ENCODE measurements at regions not wholly inside any gene's neighbourhood (a gene's known extent, or its start where the extent isn't known, plus 50 kb on each side); places are given as distances from the start of the nearest gene placed in this dataset.

DNA sequence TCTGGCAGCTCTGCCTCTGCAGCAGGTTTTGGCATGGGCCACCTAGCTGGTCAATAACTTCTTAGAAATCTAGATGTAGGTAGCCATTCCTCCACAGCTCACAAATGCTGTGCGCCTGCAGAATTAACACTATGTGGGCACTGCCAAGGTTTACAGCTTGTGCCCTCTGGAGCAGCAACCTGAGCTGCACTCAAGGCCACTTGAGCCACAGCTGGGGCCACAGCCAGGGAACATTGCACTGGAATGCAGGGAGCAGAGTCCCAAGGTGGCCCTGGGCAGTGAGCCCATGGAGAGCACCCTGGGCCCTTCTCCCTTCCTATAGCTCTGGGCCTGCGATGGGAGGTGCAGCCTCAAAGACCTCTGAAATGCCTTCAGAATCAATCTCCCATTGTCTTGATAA, 365.3 kb downstream of the SATB2 start:
- TF ChIP-seq, protein P1, sequence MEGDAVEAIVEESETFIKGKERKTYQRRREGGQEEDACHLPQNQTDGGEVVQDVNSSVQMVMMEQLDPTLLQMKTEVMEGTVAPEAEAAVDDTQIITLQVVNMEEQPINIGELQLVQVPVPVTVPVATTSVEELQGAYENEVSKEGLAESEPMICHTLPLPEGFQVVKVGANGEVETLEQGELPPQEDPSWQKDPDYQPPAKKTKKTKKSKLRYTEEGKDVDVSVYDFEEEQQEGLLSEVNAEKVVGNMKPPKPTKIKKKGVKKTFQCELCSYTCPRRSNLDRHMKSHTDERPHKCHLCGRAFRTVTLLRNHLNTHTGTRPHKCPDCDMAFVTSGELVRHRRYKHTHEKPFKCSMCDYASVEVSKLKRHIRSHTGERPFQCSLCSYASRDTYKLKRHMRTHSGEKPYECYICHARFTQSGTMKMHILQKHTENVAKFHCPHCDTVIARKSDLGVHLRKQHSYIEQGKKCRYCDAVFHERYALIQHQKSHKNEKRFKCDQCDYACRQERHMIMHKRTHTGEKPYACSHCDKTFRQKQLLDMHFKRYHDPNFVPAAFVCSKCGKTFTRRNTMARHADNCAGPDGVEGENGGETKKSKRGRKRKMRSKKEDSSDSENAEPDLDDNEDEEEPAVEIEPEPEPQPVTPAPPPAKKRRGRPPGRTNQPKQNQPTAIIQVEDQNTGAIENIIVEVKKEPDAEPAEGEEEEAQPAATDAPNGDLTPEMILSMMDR (IDR thresholded peaks at IDR 0.05; ENCODE audit: low read depth, low read length, missing input control), result no peak
- no peak for TF ChIP-seq YY1 (IDR thresholded peaks at IDR 0.05)
- no peak for TF ChIP-seq JUND (IDR thresholded peaks at IDR 0.05)
- TF ChIP-seq RAD21 (IDR thresholded peaks at IDR 0.05), result no peak
- no peak for TF ChIP-seq HNF4G (IDR thresholded peaks at IDR 0.05)
- TF ChIP-seq SP1 (IDR thresholded peaks at IDR 0.05), result no peak
- TF ChIP-seq NR2F2 (IDR thresholded peaks at IDR 0.05), result no peak
- TF ChIP-seq TAF1 (conservative IDR thresholded peaks at IDR 0.05), result no peak
- TF ChIP-seq RXRA (IDR thresholded peaks at IDR 0.05), result no peak
- TF ChIP-seq, protein P2, sequence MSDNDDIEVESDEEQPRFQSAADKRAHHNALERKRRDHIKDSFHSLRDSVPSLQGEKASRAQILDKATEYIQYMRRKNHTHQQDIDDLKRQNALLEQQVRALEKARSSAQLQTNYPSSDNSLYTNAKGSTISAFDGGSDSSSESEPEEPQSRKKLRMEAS (IDR thresholded peaks at IDR 0.05), result no peak
- TF ChIP-seq, protein P3, sequence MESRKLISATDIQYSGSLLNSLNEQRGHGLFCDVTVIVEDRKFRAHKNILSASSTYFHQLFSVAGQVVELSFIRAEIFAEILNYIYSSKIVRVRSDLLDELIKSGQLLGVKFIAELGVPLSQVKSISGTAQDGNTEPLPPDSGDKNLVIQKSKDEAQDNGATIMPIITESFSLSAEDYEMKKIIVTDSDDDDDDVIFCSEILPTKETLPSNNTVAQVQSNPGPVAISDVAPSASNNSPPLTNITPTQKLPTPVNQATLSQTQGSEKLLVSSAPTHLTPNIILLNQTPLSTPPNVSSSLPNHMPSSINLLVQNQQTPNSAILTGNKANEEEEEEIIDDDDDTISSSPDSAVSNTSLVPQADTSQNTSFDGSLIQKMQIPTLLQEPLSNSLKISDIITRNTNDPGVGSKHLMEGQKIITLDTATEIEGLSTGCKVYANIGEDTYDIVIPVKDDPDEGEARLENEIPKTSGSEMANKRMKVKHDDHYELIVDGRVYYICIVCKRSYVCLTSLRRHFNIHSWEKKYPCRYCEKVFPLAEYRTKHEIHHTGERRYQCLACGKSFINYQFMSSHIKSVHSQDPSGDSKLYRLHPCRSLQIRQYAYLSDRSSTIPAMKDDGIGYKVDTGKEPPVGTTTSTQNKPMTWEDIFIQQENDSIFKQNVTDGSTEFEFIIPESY (IDR thresholded peaks at IDR 0.05), result no peak
- TF ChIP-seq EGR1 (IDR thresholded peaks at IDR 0.05; ENCODE audit: low read depth in 2 of 2), result no peak
- TF ChIP-seq, protein P4, sequence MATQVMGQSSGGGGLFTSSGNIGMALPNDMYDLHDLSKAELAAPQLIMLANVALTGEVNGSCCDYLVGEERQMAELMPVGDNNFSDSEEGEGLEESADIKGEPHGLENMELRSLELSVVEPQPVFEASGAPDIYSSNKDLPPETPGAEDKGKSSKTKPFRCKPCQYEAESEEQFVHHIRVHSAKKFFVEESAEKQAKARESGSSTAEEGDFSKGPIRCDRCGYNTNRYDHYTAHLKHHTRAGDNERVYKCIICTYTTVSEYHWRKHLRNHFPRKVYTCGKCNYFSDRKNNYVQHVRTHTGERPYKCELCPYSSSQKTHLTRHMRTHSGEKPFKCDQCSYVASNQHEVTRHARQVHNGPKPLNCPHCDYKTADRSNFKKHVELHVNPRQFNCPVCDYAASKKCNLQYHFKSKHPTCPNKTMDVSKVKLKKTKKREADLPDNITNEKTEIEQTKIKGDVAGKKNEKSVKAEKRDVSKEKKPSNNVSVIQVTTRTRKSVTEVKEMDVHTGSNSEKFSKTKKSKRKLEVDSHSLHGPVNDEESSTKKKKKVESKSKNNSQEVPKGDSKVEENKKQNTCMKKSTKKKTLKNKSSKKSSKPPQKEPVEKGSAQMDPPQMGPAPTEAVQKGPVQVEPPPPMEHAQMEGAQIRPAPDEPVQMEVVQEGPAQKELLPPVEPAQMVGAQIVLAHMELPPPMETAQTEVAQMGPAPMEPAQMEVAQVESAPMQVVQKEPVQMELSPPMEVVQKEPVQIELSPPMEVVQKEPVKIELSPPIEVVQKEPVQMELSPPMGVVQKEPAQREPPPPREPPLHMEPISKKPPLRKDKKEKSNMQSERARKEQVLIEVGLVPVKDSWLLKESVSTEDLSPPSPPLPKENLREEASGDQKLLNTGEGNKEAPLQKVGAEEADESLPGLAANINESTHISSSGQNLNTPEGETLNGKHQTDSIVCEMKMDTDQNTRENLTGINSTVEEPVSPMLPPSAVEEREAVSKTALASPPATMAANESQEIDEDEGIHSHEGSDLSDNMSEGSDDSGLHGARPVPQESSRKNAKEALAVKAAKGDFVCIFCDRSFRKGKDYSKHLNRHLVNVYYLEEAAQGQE (IDR thresholded peaks at IDR 0.05), result no peak
- TF ChIP-seq, protein P5, sequence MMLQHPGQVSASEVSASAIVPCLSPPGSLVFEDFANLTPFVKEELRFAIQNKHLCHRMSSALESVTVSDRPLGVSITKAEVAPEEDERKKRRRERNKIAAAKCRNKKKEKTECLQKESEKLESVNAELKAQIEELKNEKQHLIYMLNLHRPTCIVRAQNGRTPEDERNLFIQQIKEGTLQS (IDR thresholded peaks at IDR 0.05), result no peak

Data from liver (tissue), 3 donors.